SK-N-SH (cell line): ENCODE measurements at regions not wholly inside any gene's neighbourhood (a gene's known extent, or its start where the extent isn't known, plus 50 kb on each side); places are given as distances from the start of the nearest gene placed in this dataset.

Experiments
- CTCF ChIA-PET: fragments of 300-600, 350-600 bp; formaldehyde crosslinking; extraction: SDS; loops from one replicate; lab custom pipeline; 2021; lab: Yijun Ruan, JAX
- POLR2A ChIA-PET: fragments of 350-600 bp; sonication (Branson Sonifier 250); formaldehyde crosslinking; extraction: SDS; loops from one replicate; lab custom pipeline; 2020; ENCODE audit warnings: antibody characterized with exemption, inconsistent platforms; lab: Yijun Ruan, JAX
- DNase-seq: peaks from one replicate; pipeline ENCODE4 v3.0.0; 2012
- H2AFZ ChIP-seq: fragments of 200-600 bp; sonication (generic); 2 replicates; pipeline ENCODE4 v1.8.1; 2016; ENCODE audit warnings: antibody characterized with exemption, mild to moderate bottlenecking, low read depth
- H3F3A ChIP-seq: fragments of 200-600 bp; sonication (generic); replicated peaks from 2 replicates; pipeline ENCODE3; 2016; ENCODE audit warnings: antibody characterized with exemption, mild to moderate bottlenecking; ENCODE audit not compliant: insufficient read depth
- H3K27ac ChIP-seq, 2 experiments: fragments of 200-500 bp in 1 of 2; fragments of 200-600 bp in 1 of 2; sonication (Bioruptor generic) in 1 of 2; sonication (generic), shearing (Covaris generic) in 1 of 2; 2 replicates each; pipeline versions ENCODE4 v1.5.1 to v1.6.1; 2014 to 2016; ENCODE audit warnings: low read depth in 2 of 2, inconsistent platforms in 1 of 2, low read length in 1 of 2, mild to moderate bottlenecking in 1 of 2, mixed read lengths in 1 of 2
- H3K27me3 ChIP-seq: fragments of 200-600 bp; sonication (generic), shearing (Covaris generic); 2 replicates; pipeline ENCODE4 v1.6.1; 2016; ENCODE audit warnings: mixed run types; ENCODE audit not compliant: insufficient read depth
- H3K36me3 ChIP-seq, 2 experiments: fragments of 200-500 bp in 1 of 2; fragments of 200-600 bp in 1 of 2; sonication (Bioruptor generic) in 1 of 2; sonication (generic) in 1 of 2; replicated peaks in 1 of 2; 2 replicates each; pipeline versions ENCODE3 to v1.5.1; 2014 to 2016; ENCODE audit warnings: low read length in 1 of 2, mild to moderate bottlenecking in 1 of 2; ENCODE audit not compliant: insufficient read depth in 2 of 2, control insufficient read depth in 1 of 2
- H3K4me1 ChIP-seq, 2 experiments: fragments of 200-500 bp in 1 of 2; fragments of 200-600 bp in 1 of 2; sonication (Bioruptor generic) in 1 of 2; sonication (generic), shearing (Covaris generic) in 1 of 2; 2 replicates each; pipeline versions ENCODE4 v1.5.1 to v1.6.1; 2014 to 2016; ENCODE audit warnings: low read depth in 1 of 2, low read length in 1 of 2, mixed run types in 1 of 2; ENCODE audit not compliant: insufficient read depth in 2 of 2, control insufficient read depth in 1 of 2
- H3K4me2 ChIP-seq: fragments of 200-600 bp; sonication (generic), shearing (Covaris generic); 2 replicates; pipeline ENCODE4 v1.6.1; 2017; ENCODE audit warnings: mixed run types
- H3K4me3 ChIP-seq, 2 experiments: fragments of 200-500 bp in 1 of 2; fragments of 200-600 bp in 1 of 2; sonication (Bioruptor generic) in 1 of 2; sonication (generic), shearing (Covaris generic) in 1 of 2; 2 replicates each; pipeline versions ENCODE4 v1.5.1 to v1.8.1; 2014 to 2016; ENCODE audit warnings: low read depth in 2 of 2, inconsistent platforms in 1 of 2, low read length in 1 of 2, mild to moderate bottlenecking in 1 of 2, mixed read lengths in 1 of 2, moderate library complexity in 1 of 2
- H3K79me2 ChIP-seq: fragments of 200-600 bp; sonication (generic); 2 replicates; pipeline ENCODE4 v1.8.1; 2017; ENCODE audit warnings: mild to moderate bottlenecking; ENCODE audit not compliant: insufficient read depth
- H3K9ac ChIP-seq: fragments of 200-600 bp; sonication (generic); 2 replicates; pipeline ENCODE4 v1.6.1; 2017; ENCODE audit warnings: mixed run types
- H3K9me2 ChIP-seq: fragments of 200-600 bp; sonication (generic); 2 replicates; pipeline ENCODE4 v1.6.1; 2017; ENCODE audit warnings: mixed run types
- H3K9me3 ChIP-seq: fragments of 200-600 bp; sonication (generic); 2 replicates; pipeline ENCODE4 v1.6.1; 2017; ENCODE audit warnings: mixed run types, mild to moderate bottlenecking, moderate library complexity
- H4K20me1 ChIP-seq: fragments of 200-600 bp; sonication (generic); 2 replicates; pipeline ENCODE4 v1.6.1; 2017; ENCODE audit warnings: mild to moderate bottlenecking, mixed run types; ENCODE audit not compliant: insufficient read depth
- FOXJ3 ChIP-seq: sonication (generic); formaldehyde crosslinking; IDR thresholded peaks from 2 replicates; pipeline ENCODE4 v1.5.1; 2020; ENCODE audit warnings: mild to moderate bottlenecking, missing genetic modification reagents
- GATA2 ChIP-seq: sonication (generic); formaldehyde crosslinking; IDR thresholded peaks from 2 replicates; pipeline ENCODE4 v1.5.0; 2020; ENCODE audit warnings: mild to moderate bottlenecking, missing genetic modification reagents
- JUND ChIP-seq: IDR thresholded peaks from 2 replicates; pipeline ENCODE4 v1.4.0; 2012
- MEF2A ChIP-seq: IDR thresholded peaks from 2 replicates; pipeline ENCODE4 v1.4.0; 2012; ENCODE audit warnings: low read depth, borderline replicate concordance
- MXI1 ChIP-seq: IDR thresholded peaks from 2 replicates; pipeline ENCODE4 v1.6.1; 2012; ENCODE audit warnings: mild to moderate bottlenecking, low read depth, low read length, improper control_type of control experiment
- NFIC ChIP-seq: IDR thresholded peaks from 2 replicates; pipeline ENCODE4 v1.4.0; 2012; ENCODE audit warnings: borderline replicate concordance
- POLR2AphosphoS5 ChIP-seq: IDR thresholded peaks from 2 replicates; pipeline ENCODE4 v1.6.1; 2012; ENCODE audit warnings: low read depth, low read length
- RFX5 ChIP-seq: IDR thresholded peaks from 2 replicates; pipeline ENCODE4 v1.6.1; 2012; ENCODE audit warnings: mild to moderate bottlenecking, improper control_type of control experiment, low read length
- RXRA ChIP-seq: IDR thresholded peaks from 2 replicates; pipeline ENCODE4 v1.4.0; 2012; ENCODE audit warnings: low read depth, mild to moderate bottlenecking, borderline replicate concordance
- SIN3A ChIP-seq: IDR thresholded peaks from 2 replicates; pipeline ENCODE4 v1.6.1; 2012; ENCODE audit warnings: low read depth, mild to moderate bottlenecking, low read length, moderate library complexity, borderline replicate concordance
- WGBS: methylation state at CpG from one replicate; pipeline ENCODE4 v1.1.6; 2017; ENCODE audit warnings: low lambda C conversion rate; 5-methylcytosine and 5-hydroxymethylcytosine counted together
- TF ChIP-seq, protein P1 (sequence below): IDR thresholded peaks from 2 replicates; pipeline ENCODE4 v1.4.0; 2012; ENCODE audit warnings: low read depth, borderline replicate concordance
- TF ChIP-seq, protein P2 (sequence below): fragments of 200-600 bp; sonication (generic); IDR thresholded peaks from 2 replicates; pipeline ENCODE4 v1.6.1; 2017; ENCODE audit warnings: antibody characterized with exemption, mild to moderate bottlenecking, moderate library complexity
- TF ChIP-seq, protein P3 (sequence below): fragments of 150-350 bp; IDR thresholded peaks from 2 replicates; pipeline ENCODE4 v1.6.1; 2017; ENCODE audit warnings: antibody characterized with exemption, low read length, low read depth, borderline replicate concordance
- TF ChIP-seq, protein P4 (sequence below): IDR thresholded peaks from 2 replicates; pipeline ENCODE4 v1.6.1; 2012; ENCODE audit warnings: mild to moderate bottlenecking, low read depth, low read length, moderate library complexity
- TF ChIP-seq, protein P5 (sequence below): IDR thresholded peaks from 2 replicates; pipeline ENCODE4; 2012

DNA sequence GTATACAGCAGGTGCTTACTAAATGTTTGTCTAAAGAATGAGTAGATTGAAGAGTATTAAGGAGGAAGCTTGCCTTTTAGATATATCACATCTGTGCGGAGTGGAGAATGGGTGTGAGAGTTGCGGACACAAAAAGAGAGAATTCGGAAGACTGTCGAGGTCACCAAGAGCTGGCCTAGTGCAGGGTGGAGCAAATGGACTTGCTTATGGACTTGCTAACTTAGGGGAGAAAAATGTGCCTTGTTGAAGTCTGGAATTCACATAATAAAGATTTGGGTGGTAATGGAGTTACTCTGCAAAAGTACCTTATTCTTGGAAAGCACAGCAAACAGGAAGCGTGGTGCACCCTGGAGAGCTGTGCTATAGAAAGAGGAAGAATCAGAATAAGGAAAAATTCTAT lies 361.7 kb downstream of the PRDM2 start:
- H2AFZ ChIP-seq: no peak overlapping the region
- CTCF ChIA-PET: no interaction called here
- WGBS: 42% methylated on average over 5 of the region's 5 CpGs
- H3K4me2 ChIP-seq: no peak overlapping the region
- H3K9me3 ChIP-seq: no peaks in the 10 kb centered on the region
- H3F3A ChIP-seq: no peaks in the 10 kb centered on the region
- no peak overlapping the region for H3K4me3 ChIP-seq
- no peak overlapping the region for H3K9ac ChIP-seq
- H3K36me3 ChIP-seq: no peaks in the 10 kb centered on the region
- no peak for DNase-seq
- POLR2A ChIA-PET: no interaction called here
- H3K4me1 ChIP-seq: no peaks in the 10 kb centered on the region
- H3K27ac ChIP-seq: no peak overlapping the region
- no peaks in the 10 kb centered on the region for H3K79me2 ChIP-seq
- no peaks in the 10 kb centered on the region for H3K27me3 ChIP-seq
- H4K20me1 ChIP-seq: no peaks in the 10 kb centered on the region
- TF ChIP-seq, protein P1, sequence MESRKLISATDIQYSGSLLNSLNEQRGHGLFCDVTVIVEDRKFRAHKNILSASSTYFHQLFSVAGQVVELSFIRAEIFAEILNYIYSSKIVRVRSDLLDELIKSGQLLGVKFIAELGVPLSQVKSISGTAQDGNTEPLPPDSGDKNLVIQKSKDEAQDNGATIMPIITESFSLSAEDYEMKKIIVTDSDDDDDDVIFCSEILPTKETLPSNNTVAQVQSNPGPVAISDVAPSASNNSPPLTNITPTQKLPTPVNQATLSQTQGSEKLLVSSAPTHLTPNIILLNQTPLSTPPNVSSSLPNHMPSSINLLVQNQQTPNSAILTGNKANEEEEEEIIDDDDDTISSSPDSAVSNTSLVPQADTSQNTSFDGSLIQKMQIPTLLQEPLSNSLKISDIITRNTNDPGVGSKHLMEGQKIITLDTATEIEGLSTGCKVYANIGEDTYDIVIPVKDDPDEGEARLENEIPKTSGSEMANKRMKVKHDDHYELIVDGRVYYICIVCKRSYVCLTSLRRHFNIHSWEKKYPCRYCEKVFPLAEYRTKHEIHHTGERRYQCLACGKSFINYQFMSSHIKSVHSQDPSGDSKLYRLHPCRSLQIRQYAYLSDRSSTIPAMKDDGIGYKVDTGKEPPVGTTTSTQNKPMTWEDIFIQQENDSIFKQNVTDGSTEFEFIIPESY: no peak
- TF ChIP-seq, protein P2, sequence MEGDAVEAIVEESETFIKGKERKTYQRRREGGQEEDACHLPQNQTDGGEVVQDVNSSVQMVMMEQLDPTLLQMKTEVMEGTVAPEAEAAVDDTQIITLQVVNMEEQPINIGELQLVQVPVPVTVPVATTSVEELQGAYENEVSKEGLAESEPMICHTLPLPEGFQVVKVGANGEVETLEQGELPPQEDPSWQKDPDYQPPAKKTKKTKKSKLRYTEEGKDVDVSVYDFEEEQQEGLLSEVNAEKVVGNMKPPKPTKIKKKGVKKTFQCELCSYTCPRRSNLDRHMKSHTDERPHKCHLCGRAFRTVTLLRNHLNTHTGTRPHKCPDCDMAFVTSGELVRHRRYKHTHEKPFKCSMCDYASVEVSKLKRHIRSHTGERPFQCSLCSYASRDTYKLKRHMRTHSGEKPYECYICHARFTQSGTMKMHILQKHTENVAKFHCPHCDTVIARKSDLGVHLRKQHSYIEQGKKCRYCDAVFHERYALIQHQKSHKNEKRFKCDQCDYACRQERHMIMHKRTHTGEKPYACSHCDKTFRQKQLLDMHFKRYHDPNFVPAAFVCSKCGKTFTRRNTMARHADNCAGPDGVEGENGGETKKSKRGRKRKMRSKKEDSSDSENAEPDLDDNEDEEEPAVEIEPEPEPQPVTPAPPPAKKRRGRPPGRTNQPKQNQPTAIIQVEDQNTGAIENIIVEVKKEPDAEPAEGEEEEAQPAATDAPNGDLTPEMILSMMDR: no peak
- TF ChIP-seq MXI1 (no peak), NFIC (no peak), FOXJ3 (no peak), RXRA (no peak), JUND (no peak), MEF2A (no peak), GATA2 (no peak)
- TF ChIP-seq, protein P3, sequence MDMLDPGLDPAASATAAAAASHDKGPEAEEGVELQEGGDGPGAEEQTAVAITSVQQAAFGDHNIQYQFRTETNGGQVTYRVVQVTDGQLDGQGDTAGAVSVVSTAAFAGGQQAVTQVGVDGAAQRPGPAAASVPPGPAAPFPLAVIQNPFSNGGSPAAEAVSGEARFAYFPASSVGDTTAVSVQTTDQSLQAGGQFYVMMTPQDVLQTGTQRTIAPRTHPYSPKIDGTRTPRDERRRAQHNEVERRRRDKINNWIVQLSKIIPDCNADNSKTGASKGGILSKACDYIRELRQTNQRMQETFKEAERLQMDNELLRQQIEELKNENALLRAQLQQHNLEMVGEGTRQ: no peak
- TF ChIP-seq, all 33 proteins: peak for 0
- no peaks in the 10 kb centered on the region for H3K9me2 ChIP-seq

DNA sequence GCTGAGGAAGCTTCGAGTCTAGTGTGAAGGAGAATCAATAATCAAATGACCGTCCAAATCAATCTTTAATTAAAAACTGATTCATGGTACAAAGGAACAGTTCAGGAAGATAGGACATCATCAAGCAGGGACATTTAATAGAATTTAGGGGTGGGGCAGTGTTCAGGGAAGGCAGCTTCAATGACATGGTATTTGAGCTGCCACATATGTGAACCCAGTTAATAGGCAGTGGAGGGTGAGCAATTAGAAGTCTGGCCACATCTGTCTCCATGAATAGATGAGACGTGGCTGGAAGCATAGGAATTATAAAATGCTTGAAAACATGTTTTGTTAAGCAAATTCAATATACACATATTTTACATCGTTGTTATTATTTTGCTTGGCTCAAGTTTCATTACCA lies 362.7 kb downstream of the PRDM2 start:
- H4K20me1 ChIP-seq: no peaks in the 10 kb centered on the region
- H3K36me3 ChIP-seq: no peaks in the 10 kb centered on the region
- 3% methylated on average over 4 of the region's 4 CpGs for WGBS
- H3K9me2 ChIP-seq: no peaks in the 10 kb centered on the region
- no peak overlapping the region for H3K4me3 ChIP-seq
- no peaks in the 10 kb centered on the region for H3K79me2 ChIP-seq
- H3K27me3 ChIP-seq: no peaks in the 10 kb centered on the region
- H3K9me3 ChIP-seq: no peaks in the 10 kb centered on the region
- no peak overlapping the region for H3K9ac ChIP-seq
- no peak overlapping the region for H3K27ac ChIP-seq
- no peaks in the 10 kb centered on the region for H3K4me1 ChIP-seq
- no peak overlapping the region for H2AFZ ChIP-seq
- ChIA-PET CTCF (no interaction called here), POLR2A (no interaction called here)
- H3F3A ChIP-seq: no peaks in the 10 kb centered on the region
- H3K4me2 ChIP-seq: no peak overlapping the region
- no peak for DNase-seq
- TF ChIP-seq, protein P4, sequence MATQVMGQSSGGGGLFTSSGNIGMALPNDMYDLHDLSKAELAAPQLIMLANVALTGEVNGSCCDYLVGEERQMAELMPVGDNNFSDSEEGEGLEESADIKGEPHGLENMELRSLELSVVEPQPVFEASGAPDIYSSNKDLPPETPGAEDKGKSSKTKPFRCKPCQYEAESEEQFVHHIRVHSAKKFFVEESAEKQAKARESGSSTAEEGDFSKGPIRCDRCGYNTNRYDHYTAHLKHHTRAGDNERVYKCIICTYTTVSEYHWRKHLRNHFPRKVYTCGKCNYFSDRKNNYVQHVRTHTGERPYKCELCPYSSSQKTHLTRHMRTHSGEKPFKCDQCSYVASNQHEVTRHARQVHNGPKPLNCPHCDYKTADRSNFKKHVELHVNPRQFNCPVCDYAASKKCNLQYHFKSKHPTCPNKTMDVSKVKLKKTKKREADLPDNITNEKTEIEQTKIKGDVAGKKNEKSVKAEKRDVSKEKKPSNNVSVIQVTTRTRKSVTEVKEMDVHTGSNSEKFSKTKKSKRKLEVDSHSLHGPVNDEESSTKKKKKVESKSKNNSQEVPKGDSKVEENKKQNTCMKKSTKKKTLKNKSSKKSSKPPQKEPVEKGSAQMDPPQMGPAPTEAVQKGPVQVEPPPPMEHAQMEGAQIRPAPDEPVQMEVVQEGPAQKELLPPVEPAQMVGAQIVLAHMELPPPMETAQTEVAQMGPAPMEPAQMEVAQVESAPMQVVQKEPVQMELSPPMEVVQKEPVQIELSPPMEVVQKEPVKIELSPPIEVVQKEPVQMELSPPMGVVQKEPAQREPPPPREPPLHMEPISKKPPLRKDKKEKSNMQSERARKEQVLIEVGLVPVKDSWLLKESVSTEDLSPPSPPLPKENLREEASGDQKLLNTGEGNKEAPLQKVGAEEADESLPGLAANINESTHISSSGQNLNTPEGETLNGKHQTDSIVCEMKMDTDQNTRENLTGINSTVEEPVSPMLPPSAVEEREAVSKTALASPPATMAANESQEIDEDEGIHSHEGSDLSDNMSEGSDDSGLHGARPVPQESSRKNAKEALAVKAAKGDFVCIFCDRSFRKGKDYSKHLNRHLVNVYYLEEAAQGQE: no peak
- no peak for TF ChIP-seq POLR2AphosphoS5
- no peak for TF ChIP-seq GATA2
- no peak for TF ChIP-seq RFX5
- TF ChIP-seq, protein P5, sequence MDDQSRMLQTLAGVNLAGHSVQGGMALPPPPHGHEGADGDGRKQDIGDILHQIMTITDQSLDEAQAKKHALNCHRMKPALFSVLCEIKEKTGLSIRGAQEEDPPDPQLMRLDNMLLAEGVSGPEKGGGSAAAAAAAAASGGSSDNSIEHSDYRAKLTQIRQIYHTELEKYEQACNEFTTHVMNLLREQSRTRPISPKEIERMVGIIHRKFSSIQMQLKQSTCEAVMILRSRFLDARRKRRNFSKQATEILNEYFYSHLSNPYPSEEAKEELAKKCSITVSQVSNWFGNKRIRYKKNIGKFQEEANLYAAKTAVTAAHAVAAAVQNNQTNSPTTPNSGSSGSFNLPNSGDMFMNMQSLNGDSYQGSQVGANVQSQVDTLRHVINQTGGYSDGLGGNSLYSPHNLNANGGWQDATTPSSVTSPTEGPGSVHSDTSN: no peak
- no peak for TF ChIP-seq SIN3A
- TF ChIP-seq, protein P2: no peak
- TF ChIP-seq, protein P3: no peak
